Gastrocnemius medialis (tissue), 4 donors: ENCODE measurements at regions not wholly inside any gene's neighbourhood (a gene's known extent, or its start where the extent isn't known, plus 50 kb on each side); places are given as distances from the start of the nearest gene placed in this dataset.
"Not testable (repeated sequence)": the region's sequence is repeated elsewhere in the genome, so short reads cannot be mapped to it uniquely, and the experiment has no call there.

Experiments
- ATAC-seq, 2 donors: fragments of 150-250 bp; one replicate each; pipeline ENCODE4 v1.9.1; 2016
- DNase-seq, 2 donors: peaks; one replicate each; pipeline ENCODE4 v3.0.0-alpha.2; 2019
- H3K27ac ChIP-seq, 4 donors: fragments of 200-600 bp; sonication (generic); 1 replicate in 1 of 4; 2 replicates in 3 of 4; pipeline ENCODE4 v1.5.1; 2016 to 2018; ENCODE audit warnings: mild to moderate bottlenecking in 2 of 4, moderate library complexity in 1 of 4
- H3K27me3 ChIP-seq, 3 donors: fragments of 200-600 bp; sonication (generic) in 2 of 3; 1 replicate in 1 of 3; 2 replicates in 2 of 3; pipeline versions ENCODE4 v1.5.1 to v1.6.0; 2016 to 2019; ENCODE audit warnings: mild to moderate bottlenecking in 1 of 3, moderate library complexity in 1 of 3
- H3K36me3 ChIP-seq, 2 donors: fragments of 200-600 bp; sonication (generic) in 1 of 2; one replicate each; pipeline ENCODE4 v1.5.1; 2017 to 2018
- H3K4me1 ChIP-seq, 2 donors: fragments of 200-600 bp; sonication (generic) in 1 of 2; one replicate each; pipeline ENCODE4 v1.5.1; 2016 to 2017; ENCODE audit warnings: mild to moderate bottlenecking in 2 of 2
- H3K4me3 ChIP-seq, 4 donors: fragments of 200-600 bp; sonication (generic) in 3 of 4; 1 replicate in 1 of 4; 2 replicates in 3 of 4; pipeline ENCODE4 v1.5.1; 2016 to 2019; ENCODE audit warnings: mild to moderate bottlenecking in 2 of 4
- H3K9me3 ChIP-seq, 3 donors: fragments of 200-600 bp; sonication (generic) in 2 of 3; 1 replicate in 1 of 3; 2 replicates in 2 of 3; pipeline ENCODE4 v1.5.1; 2016 to 2019
- POLR2A ChIP-seq, 2 donors: fragments of 450-650 bp; IDR thresholded peaks; one replicate each; pipeline ENCODE4 v1.6.1; 2017; ENCODE audit warnings: antibody characterized with exemption in 2 of 2, mild to moderate bottlenecking in 2 of 2, moderate library complexity in 2 of 2
- in situ Hi-C, 4 donors: fragments of 200-750 bp; cut with MboI; loops; one replicate each; pipeline versions ENCODE4 v1.15.0 to v1.8.0; 2017; ENCODE audit warnings: low sequenced_read_pairs in 4 of 4
- intact Hi-C: fragments of 100-400 bp; cut with DNase I; formaldehyde crosslinking; loops from one replicate; pipeline ENCODE4 v1.15.1; 2023; ENCODE audit warnings: low total_unique reads
- TF ChIP-seq, protein P1 (sequence below), 5 experiments: fragments of 450-650 bp in 3 of 5; fragments of 200-600 bp in 2 of 5; sonication (generic) in 2 of 5; IDR thresholded peaks in 4 of 5; conservative IDR thresholded peaks in 1 of 5; 1 replicate in 4 of 5; 2 replicates in 1 of 5; pipeline ENCODE4 v1.5.1; 2016 to 2019; ENCODE audit warnings: antibody characterized with exemption in 5 of 5, mild to moderate bottlenecking in 3 of 5, moderate library complexity in 3 of 5

DNA sequence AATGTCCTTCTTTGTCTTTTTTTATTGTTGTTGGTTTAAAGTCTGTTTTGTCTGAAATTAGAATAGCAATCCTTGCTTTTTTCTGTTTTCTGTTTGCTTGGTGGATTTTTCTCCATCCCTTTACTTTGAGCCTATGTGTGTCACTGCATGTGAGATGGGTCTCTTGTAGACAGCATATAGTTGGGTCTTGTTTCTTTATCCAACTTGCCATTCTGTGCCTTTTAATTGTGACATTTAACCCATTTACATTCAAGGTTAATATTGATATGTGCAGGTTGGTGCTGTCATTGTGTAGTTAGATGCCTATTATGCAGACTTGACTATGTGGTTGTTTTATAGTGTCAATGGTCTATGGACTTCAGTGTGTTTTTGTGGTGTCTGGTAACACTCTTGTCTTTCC is 197.5 kb upstream of the FN1 start:
- DNase-seq (no peak), ATAC-seq (no peak)
- Histone ChIP-seq H3K4me3 (no peak overlapping the region), H3K36me3 (no peaks in the 10 kb centered on the region), H3K4me1 (no peaks in the 10 kb centered on the region), H3K27ac (no peak overlapping the region), H3K27me3 (no peaks in the 10 kb centered on the region), H3K9me3 (no peaks in the 10 kb centered on the region)
- intact Hi-C loops = no loop called here
- no peak for TF ChIP-seq POLR2A (IDR thresholded peaks at IDR 0.05)
- TF ChIP-seq, protein P1, sequence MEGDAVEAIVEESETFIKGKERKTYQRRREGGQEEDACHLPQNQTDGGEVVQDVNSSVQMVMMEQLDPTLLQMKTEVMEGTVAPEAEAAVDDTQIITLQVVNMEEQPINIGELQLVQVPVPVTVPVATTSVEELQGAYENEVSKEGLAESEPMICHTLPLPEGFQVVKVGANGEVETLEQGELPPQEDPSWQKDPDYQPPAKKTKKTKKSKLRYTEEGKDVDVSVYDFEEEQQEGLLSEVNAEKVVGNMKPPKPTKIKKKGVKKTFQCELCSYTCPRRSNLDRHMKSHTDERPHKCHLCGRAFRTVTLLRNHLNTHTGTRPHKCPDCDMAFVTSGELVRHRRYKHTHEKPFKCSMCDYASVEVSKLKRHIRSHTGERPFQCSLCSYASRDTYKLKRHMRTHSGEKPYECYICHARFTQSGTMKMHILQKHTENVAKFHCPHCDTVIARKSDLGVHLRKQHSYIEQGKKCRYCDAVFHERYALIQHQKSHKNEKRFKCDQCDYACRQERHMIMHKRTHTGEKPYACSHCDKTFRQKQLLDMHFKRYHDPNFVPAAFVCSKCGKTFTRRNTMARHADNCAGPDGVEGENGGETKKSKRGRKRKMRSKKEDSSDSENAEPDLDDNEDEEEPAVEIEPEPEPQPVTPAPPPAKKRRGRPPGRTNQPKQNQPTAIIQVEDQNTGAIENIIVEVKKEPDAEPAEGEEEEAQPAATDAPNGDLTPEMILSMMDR (IDR thresholded peaks at IDR 0.05 in 4 of 5, conservative IDR thresholded peaks at IDR 0.05 in 1 of 5) = no peak
- in situ Hi-C loops = no loop called here

DNA sequence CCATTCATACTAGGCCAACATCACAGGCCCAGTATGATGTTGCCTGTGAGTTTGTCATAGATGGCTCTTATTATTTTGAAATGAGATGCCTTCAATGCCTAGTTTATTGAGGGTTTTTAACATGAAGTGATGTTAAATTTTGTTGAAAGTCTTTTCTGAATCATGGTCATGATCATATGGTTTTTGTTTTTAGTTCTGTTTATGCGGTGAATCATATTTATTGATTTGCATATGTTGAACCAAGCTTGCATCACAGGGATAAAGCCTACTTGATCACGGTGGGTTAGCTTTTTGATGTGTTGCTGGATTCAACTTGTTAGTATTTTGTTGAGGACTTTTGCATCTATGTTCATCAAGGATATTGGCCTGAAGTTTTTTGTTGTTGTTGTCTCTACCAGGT is 195.8 kb upstream of the FN1 start:
- Histone ChIP-seq H3K27me3 (no peaks in the 10 kb centered on the region), H3K9me3 (no peaks in the 10 kb centered on the region), H3K4me3 (no peak overlapping the region), H3K36me3 (no peaks in the 10 kb centered on the region), H3K4me1 (no peaks in the 10 kb centered on the region), H3K27ac (no peak overlapping the region)
- TF ChIP-seq, protein P1 (IDR thresholded peaks at IDR 0.05 in 4 of 5, conservative IDR thresholded peaks at IDR 0.05 in 1 of 5) = no peak
- TF ChIP-seq POLR2A (IDR thresholded peaks at IDR 0.05) = no peak
- DNase-seq = no peak
- intact Hi-C loops = no loop called here
- in situ Hi-C loops = no loop called here
- ATAC-seq = no peak

DNA sequence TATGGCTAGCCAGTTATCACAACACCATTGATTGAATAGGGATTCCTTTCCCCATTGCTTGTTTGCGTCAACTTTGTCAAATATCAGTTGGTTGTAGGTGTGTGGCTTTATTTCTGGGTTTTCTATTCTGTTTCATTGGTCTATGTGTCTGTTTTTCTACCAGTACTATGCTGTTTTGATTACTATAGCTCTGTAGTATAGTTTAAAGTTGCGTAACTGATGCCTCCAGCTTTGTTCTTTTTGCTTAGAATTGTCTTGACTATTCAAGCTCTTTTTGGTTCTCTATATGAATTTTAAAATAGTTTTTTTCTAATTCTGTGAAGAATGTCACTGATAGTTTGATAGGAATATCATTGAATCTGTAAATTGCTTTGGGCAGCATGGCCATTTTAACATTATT is 194.9 kb upstream of the FN1 start:
- H3K27ac ChIP-seq, H3K9me3 ChIP-seq, H3K27me3 ChIP-seq, DNase-seq, in situ Hi-C loops, H3K4me3 ChIP-seq, intact Hi-C loops, ATAC-seq, H3K36me3 ChIP-seq, H3K4me1 ChIP-seq: not testable (repeated sequence)

DNA sequence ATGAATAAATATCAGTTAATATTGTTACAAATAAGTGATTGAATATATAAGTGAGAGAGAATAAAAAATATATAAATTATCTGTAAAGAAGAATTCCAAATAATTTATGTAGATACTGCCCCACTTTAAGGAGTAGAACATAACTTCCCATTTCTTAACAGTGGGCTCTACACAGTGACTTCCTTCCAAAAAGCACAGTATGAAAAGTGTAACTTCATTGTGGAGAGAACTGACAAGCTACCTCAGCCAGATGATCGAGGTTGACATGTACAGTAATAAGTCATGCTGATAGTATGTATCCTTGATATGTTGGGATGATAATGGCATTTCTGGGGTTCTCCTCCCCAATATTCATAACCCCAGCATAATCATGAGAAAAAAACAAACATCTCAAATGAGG is 191.9 kb upstream of the FN1 start:
- TF ChIP-seq POLR2A (IDR thresholded peaks at IDR 0.05) = no peak
- TF ChIP-seq, protein P1 (IDR thresholded peaks at IDR 0.05 in 4 of 5, conservative IDR thresholded peaks at IDR 0.05 in 1 of 5) = no peak
- DNase-seq (no peak), ATAC-seq (no peak)
- Histone ChIP-seq H3K27me3 (no peaks in the 10 kb centered on the region), H3K4me3 (no peak overlapping the region), H3K36me3 (no peaks in the 10 kb centered on the region), H3K4me1 (no peaks in the 10 kb centered on the region), H3K9me3 (no peaks in the 10 kb centered on the region), H3K27ac (no peak overlapping the region)
- in situ Hi-C loops (no loop called here), intact Hi-C loops (no loop called here)

DNA sequence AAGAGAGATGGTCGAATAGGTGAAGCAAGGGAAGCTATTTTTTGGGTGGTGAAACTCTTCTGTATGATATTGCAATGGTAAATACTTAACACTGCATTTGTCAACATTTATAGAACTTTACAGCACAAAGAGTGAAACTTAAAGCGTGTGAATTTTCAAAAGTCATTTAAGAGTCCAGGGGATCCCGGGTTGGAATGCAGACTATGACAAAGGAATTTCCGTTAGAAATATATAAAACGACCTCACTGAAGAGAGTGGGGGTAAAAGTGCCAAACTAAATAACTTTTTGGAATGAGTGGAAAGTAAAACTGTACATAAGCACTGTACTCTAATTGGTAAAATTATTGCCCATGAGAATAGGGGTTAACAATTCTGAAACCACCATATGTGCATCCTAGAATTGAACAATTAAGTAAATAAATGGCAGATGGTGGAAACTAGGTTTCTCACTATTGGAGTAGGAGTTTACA is 191.0 kb upstream of the FN1 start:
- Histone ChIP-seq H3K36me3 (no peaks in the 10 kb centered on the region), H3K9me3 (no peaks in the 10 kb centered on the region), H3K4me1 (no peaks in the 10 kb centered on the region), H3K4me3 (no peak overlapping the region), H3K27me3 (no peaks in the 10 kb centered on the region), H3K27ac (no peak overlapping the region)
- ATAC-seq = no peak
- intact Hi-C loops (no loop called here), in situ Hi-C loops (no loop called here)
- no peak for DNase-seq
- no peak for TF ChIP-seq POLR2A (IDR thresholded peaks at IDR 0.05)
- TF ChIP-seq, protein P1 (IDR thresholded peaks at IDR 0.05 in 4 of 5, conservative IDR thresholded peaks at IDR 0.05 in 1 of 5) = no peak
